OCI-LY7 (cell line): ENCODE measurements at regions not wholly inside any gene's neighbourhood (a gene's known extent, or its start where the extent isn't known, plus 50 kb on each side); places are given as distances from the start of the nearest gene placed in this dataset.

Experiments
- BruUV-seq: library from RNA; stranded (reverse); fragments of 400-500 nt; replicated peaks from 2 replicates; lab custom pipeline; 2021; lab: Mats Ljungman, UMichigan
- CTCF ChIA-PET: fragments of 300-600 bp; sonication (Branson Sonifier 250); formaldehyde crosslinking; loops from one replicate; lab custom pipeline; 2022; ENCODE audit warnings: antibody characterized with exemption; ENCODE audit not compliant: unreplicated experiment; lab: Charles Lee
- POLR2A ChIA-PET: fragments of 300-600 bp; sonication (Branson Sonifier 250); formaldehyde crosslinking; loops from one replicate; lab custom pipeline; 2022; ENCODE audit warnings: antibody characterized with exemption; lab: Charles Lee
- DNase-seq: peaks from one replicate; pipeline ENCODE4 v3.0.0-alpha.2; 2015; ENCODE audit warnings: low spot score
- H2AFZ ChIP-seq: fragments of 200-600 bp; sonication (generic), shearing (Covaris generic); 2 replicates; pipeline ENCODE4 v1.6.1; 2014; ENCODE audit warnings: mild to moderate bottlenecking, antibody characterized with exemption, low read length, moderate library complexity
- H3K27ac ChIP-seq: fragments of 200-600 bp; sonication (generic); 2 replicates; pipeline ENCODE4 v1.5.1; 2014; ENCODE audit warnings: mixed run types, low read depth, mild to moderate bottlenecking, moderate library complexity, low read length, inconsistent platforms; ENCODE audit not compliant: poor library complexity, severe bottlenecking
- H3K36me3 ChIP-seq: fragments of 200-600 bp; sonication (generic); 2 replicates; pipeline ENCODE4 v1.6.1; 2014; ENCODE audit warnings: mild to moderate bottlenecking, antibody characterized with exemption, low read length, moderate library complexity, mixed read lengths; ENCODE audit not compliant: insufficient read depth
- H3K4me1 ChIP-seq: fragments of 200-600 bp; sonication (generic); 2 replicates; pipeline ENCODE4 v1.5.1; 2014; ENCODE audit warnings: mild to moderate bottlenecking, low read length; ENCODE audit not compliant: insufficient read depth, poor library complexity, severe bottlenecking
- H3K4me2 ChIP-seq: fragments of 200-600 bp; sonication (generic); 2 replicates; pipeline ENCODE4 v1.6.1; 2014; ENCODE audit warnings: mild to moderate bottlenecking, low read length
- H3K4me3 ChIP-seq: fragments of 200-600 bp; sonication (generic); 2 replicates; pipeline ENCODE4 v1.5.1; 2014; ENCODE audit warnings: mild to moderate bottlenecking, low read depth, low read length; ENCODE audit not compliant: poor library complexity, severe bottlenecking
- H3K79me2 ChIP-seq: fragments of 200-600 bp; sonication (generic); 2 replicates; pipeline ENCODE4 v1.6.1; 2016; ENCODE audit warnings: low read depth, mild to moderate bottlenecking, low read length, moderate library complexity, mixed read lengths; ENCODE audit not compliant: insufficient read depth
- H3K9me2 ChIP-seq: fragments of 200-600 bp; sonication (generic); 2 replicates; pipeline ENCODE4 v1.6.1; 2016; ENCODE audit warnings: mild to moderate bottlenecking, low read length, mixed read lengths; ENCODE audit not compliant: insufficient read depth
- H3K9me3 ChIP-seq: fragments of 200-600 bp; sonication (generic); 2 replicates; pipeline ENCODE4 v1.6.1; 2014; ENCODE audit warnings: mild to moderate bottlenecking, mixed run types, low read length, mixed read lengths
- H4K20me1 ChIP-seq: fragments of 200-600 bp; sonication (generic); 2 replicates; pipeline ENCODE4 v1.6.1; 2014; ENCODE audit warnings: mild to moderate bottlenecking, antibody characterized with exemption, low read length, moderate library complexity, mixed read lengths; ENCODE audit not compliant: insufficient read depth
- CTCF ChIP-seq: fragments of 200-600 bp; sonication (generic); conservative IDR thresholded peaks from 2 replicates; pipeline ENCODE4 v1.5.1; 2014; ENCODE audit warnings: mild to moderate bottlenecking, antibody characterized with exemption, low read length, moderate library complexity, mixed read lengths
- EZH2phosphoT487 ChIP-seq: fragments of 200-600 bp; sonication (generic); IDR thresholded peaks from 2 replicates; pipeline ENCODE4 v1.6.1; 2018; ENCODE audit warnings: low read depth, borderline replicate concordance, mild to moderate bottlenecking, mixed run types, antibody characterized with exemption, low read length, moderate library complexity, mixed read lengths
- intact Hi-C: fragments of 100-400 bp; cut with micrococcal nuclease; formaldehyde crosslinking; loops from one replicate; pipeline ENCODE4 v1.10.0; 2022; ENCODE audit not compliant: unreplicated experiment

- H3K9me3 ChIP-seq: no peaks in the 10 kb centered on the region
- no peak overlapping the region for H3K4me2 ChIP-seq
- H3K27ac ChIP-seq: no peak overlapping the region
- H3K4me3 ChIP-seq: no peak overlapping the region
- ChIA-PET CTCF (no interaction called here), POLR2A (interaction anchor here (1.2 kb wide), 1 partner anchor 10 kb away, joined by 4 read pairs; no protein-coding TSS in a partner anchor)
- no peaks in the 10 kb centered on the region for H3K9me2 ChIP-seq
- H3K79me2 ChIP-seq: no peaks in the 10 kb centered on the region
- H2AFZ ChIP-seq: no peak overlapping the region
- no peak for TF ChIP-seq CTCF
- no peak for TF ChIP-seq EZH2phosphoT487
- no peaks in the 10 kb centered on the region for H4K20me1 ChIP-seq
- DNase-seq: no peak
- BruUV-seq: no TSS peak
- intact Hi-C loops: no loop called here
- no peaks in the 10 kb centered on the region for H3K36me3 ChIP-seq
- no peaks in the 10 kb centered on the region for H3K4me1 ChIP-seq
Observed at GRCh38 chr3:180102134-180102533, 65.4 kb upstream of the PEX5L start.

- BruUV-seq: no TSS peak
- no peaks in the 10 kb centered on the region for H3K79me2 ChIP-seq
- no peak overlapping the region for H2AFZ ChIP-seq
- no peaks in the 10 kb centered on the region for H3K36me3 ChIP-seq
- no peaks in the 10 kb centered on the region for H4K20me1 ChIP-seq
- H3K9me2 ChIP-seq: no peaks in the 10 kb centered on the region
- no peak overlapping the region for H3K4me3 ChIP-seq
- no peak overlapping the region for H3K27ac ChIP-seq
- CTCF ChIA-PET: no interaction called here
- H3K9me3 ChIP-seq: no peaks in the 10 kb centered on the region
- no peaks in the 10 kb centered on the region for H3K4me1 ChIP-seq
- intact Hi-C loops: no loop called here
- DNase-seq: no peak
- POLR2A ChIA-PET: interaction anchor here (0.7 to 1.2 kb wide), 3 partner anchors 9 to 213 kb away, joined by 3 to 4 read pairs (median 3); no protein-coding TSS in a partner anchor
- no peak overlapping the region for H3K4me2 ChIP-seq
- TF ChIP-seq CTCF (no peak), EZH2phosphoT487 (no peak)
Observed at GRCh38 chr3:180102604-180103003, 65.9 kb upstream of the PEX5L start.

- BruUV-seq: no TSS peak
- TF ChIP-seq EZH2phosphoT487 (no peak), CTCF (no peak)
- no peaks in the 10 kb centered on the region for H3K9me3 ChIP-seq
- H3K4me2 ChIP-seq: no peak overlapping the region
- H3K27ac ChIP-seq: no peak overlapping the region
- no peaks in the 10 kb centered on the region for H4K20me1 ChIP-seq
- H3K36me3 ChIP-seq: no peaks in the 10 kb centered on the region
- H3K79me2 ChIP-seq: no peaks in the 10 kb centered on the region
- ChIA-PET POLR2A (interaction anchor here (0.7 to 1.1 kb wide), 2 partner anchors 16 to 19 kb away, joined by 3 to 8 read pairs; no protein-coding TSS in a partner anchor), CTCF (no interaction called here)
- no peaks in the 10 kb centered on the region for H3K9me2 ChIP-seq
- no peak overlapping the region for H2AFZ ChIP-seq
- no peak for DNase-seq
- intact Hi-C loops: no loop called here
- H3K4me1 ChIP-seq: no peaks in the 10 kb centered on the region
- no peak overlapping the region for H3K4me3 ChIP-seq
Observed at GRCh38 chr3:180116203-180116602, 79.5 kb upstream of the PEX5L start.
